Prostate gland (tissue), 2 donors: ENCODE measurements at regions not wholly inside any gene's neighbourhood (a gene's known extent, or its start where the extent isn't known, plus 50 kb on each side); places are given as distances from the start of the nearest gene placed in this dataset.

Experiments used
- CTCF ChIP-seq, 4 experiments: fragments of 200-600 bp in 2 of 4; fragments of 450-650 bp in 2 of 4; sonication (generic) in 2 of 4; IDR thresholded peaks; 1 replicate in 3 of 4; 2 replicates in 1 of 4; pipeline ENCODE4 v1.5.1; 2016 to 2019; ENCODE audit warnings: antibody characterized with exemption in 4 of 4, mild to moderate bottlenecking in 2 of 4, moderate library complexity in 2 of 4
- POLR2A ChIP-seq: fragments of 450-650 bp; IDR thresholded peaks from one replicate; pipeline ENCODE4 v1.6.1; 2016; ENCODE audit warnings: antibody characterized with exemption, mild to moderate bottlenecking
- POLR2AphosphoS5 ChIP-seq: sonication (generic); formaldehyde crosslinking; IDR thresholded peaks from one replicate; pipeline ENCODE4 v1.6.1; 2017; ENCODE audit warnings: antibody characterized with exemption

GRCh38 chr17:52653014-52653413, 494.5 kb upstream of the CA10 start:
- TF ChIP-seq CTCF (IDR thresholded peaks at IDR 0.05): no peak
- no peak for TF ChIP-seq POLR2A
- no peak for TF ChIP-seq POLR2AphosphoS5
